Transverse colon (tissue), 4 donors: ENCODE measurements at regions not wholly inside any gene's neighbourhood (a gene's known extent, or its start where the extent isn't known, plus 50 kb on each side); places are given as distances from the start of the nearest gene placed in this dataset.

Source experiments
- CTCF ChIP-seq, 5 experiments: fragments of 200-600 bp in 3 of 5; fragments of 450-650 bp in 2 of 5; sonication (generic) in 3 of 5; IDR thresholded peaks; 1 replicate in 2 of 5; 2 replicates in 3 of 5; pipeline ENCODE4 v1.5.1; 2016 to 2017; ENCODE audit warnings: antibody characterized with exemption in 5 of 5, inconsistent platforms in 3 of 5, mild to moderate bottlenecking in 2 of 5, moderate library complexity in 1 of 5
- EP300 ChIP-seq: sonication (generic); formaldehyde crosslinking; IDR thresholded peaks from one replicate; pipeline ENCODE4 v1.6.1; 2017; ENCODE audit warnings: antibody characterized with exemption, low read depth
- POLR2A ChIP-seq: fragments of 450-650 bp; IDR thresholded peaks from one replicate; pipeline ENCODE4 v1.6.1; 2016; ENCODE audit warnings: antibody characterized with exemption, mild to moderate bottlenecking, moderate library complexity
- POLR2AphosphoS5 ChIP-seq, 3 donors: sonication (generic); formaldehyde crosslinking; IDR thresholded peaks; one replicate each; pipeline ENCODE4 v1.6.1; 2016; ENCODE audit warnings: antibody characterized with exemption in 3 of 3

GRCh38 chrX:98141466-98141865 lies 1257.8 kb downstream of the RPA4 start:
- TF ChIP-seq CTCF (IDR thresholded peaks at IDR 0.05) (no peak), POLR2A (no peak), POLR2AphosphoS5 (IDR thresholded peaks at IDR 0.05) (no peak), EP300 (no peak)
